Fibroblast of mammary gland (primary cell): ENCODE measurements at regions not wholly inside any gene's neighbourhood (a gene's known extent, or its start where the extent isn't known, plus 50 kb on each side); places are given as distances from the start of the nearest gene placed in this dataset.

Experiments
- DNase-seq: peaks from one replicate; pipeline ENCODE4 v3.0.0-alpha.2; 2010; ENCODE audit warnings: low read depth
- H3K4me3 ChIP-seq: 2 replicates; pipeline ENCODE4 v1.5.1; 2011; ENCODE audit warnings: low read depth, mild to moderate bottlenecking, low read length, moderate library complexity; ENCODE audit not compliant: control insufficient read depth
- TF ChIP-seq, protein P1 (sequence below): conservative IDR thresholded peaks from 2 replicates; pipeline ENCODE4 v1.5.1; 2011; ENCODE audit warnings: low read depth, low read length, inconsistent platforms; ENCODE audit not compliant: control insufficient read depth, insufficient read depth

DNA sequence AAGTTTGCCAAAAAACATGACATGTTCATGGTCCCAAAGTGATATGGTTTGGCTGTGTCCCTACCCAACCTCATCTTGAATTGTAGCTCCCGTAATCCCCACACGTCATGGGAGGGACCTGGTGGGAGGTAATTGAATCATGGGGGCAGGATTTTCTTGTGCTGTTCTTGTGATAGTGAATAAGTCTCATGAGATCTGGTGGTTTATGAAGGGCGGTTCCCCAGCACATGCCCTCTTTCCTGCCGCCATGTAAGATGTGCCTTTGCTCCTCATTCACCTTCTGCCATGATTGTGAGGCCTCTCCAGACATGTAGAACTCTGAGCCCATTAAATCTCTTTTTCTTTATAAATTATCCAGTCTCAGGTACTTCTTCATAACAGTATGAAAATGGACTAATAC, 322.1 kb downstream of the MED10 start:
- no peak overlapping the region for H3K4me3 ChIP-seq
- no peak for DNase-seq
- TF ChIP-seq, protein P1, sequence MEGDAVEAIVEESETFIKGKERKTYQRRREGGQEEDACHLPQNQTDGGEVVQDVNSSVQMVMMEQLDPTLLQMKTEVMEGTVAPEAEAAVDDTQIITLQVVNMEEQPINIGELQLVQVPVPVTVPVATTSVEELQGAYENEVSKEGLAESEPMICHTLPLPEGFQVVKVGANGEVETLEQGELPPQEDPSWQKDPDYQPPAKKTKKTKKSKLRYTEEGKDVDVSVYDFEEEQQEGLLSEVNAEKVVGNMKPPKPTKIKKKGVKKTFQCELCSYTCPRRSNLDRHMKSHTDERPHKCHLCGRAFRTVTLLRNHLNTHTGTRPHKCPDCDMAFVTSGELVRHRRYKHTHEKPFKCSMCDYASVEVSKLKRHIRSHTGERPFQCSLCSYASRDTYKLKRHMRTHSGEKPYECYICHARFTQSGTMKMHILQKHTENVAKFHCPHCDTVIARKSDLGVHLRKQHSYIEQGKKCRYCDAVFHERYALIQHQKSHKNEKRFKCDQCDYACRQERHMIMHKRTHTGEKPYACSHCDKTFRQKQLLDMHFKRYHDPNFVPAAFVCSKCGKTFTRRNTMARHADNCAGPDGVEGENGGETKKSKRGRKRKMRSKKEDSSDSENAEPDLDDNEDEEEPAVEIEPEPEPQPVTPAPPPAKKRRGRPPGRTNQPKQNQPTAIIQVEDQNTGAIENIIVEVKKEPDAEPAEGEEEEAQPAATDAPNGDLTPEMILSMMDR: no peak

- H3K4me3 ChIP-seq: no peak overlapping the region
- TF ChIP-seq, protein P1: no peak
- no peak for DNase-seq
Observed at GRCh38 chr5:6049662-6050061, 328.7 kb downstream of the MED10 start.

GRCh38 chr5:6048746-6049145, 329.6 kb downstream of the MED10 start:
- DNase-seq: no peak

GRCh38 chr5:6046296-6046967, 331.9 kb downstream of the MED10 start:
- H3K4me3 ChIP-seq: no peak overlapping the region
- DNase-seq: no peak
- TF ChIP-seq, protein P1: no peak

More at GRCh38 chr5:6048746-6049145, 329.6 kb downstream of the MED10 start:
- TF ChIP-seq, protein P1: no peak
- H3K4me3 ChIP-seq: no peak overlapping the region

- no peak for DNase-seq
- TF ChIP-seq, protein P1: no peak
Observed at GRCh38 chr5:6043491-6044310, 334.6 kb downstream of the MED10 start.

DNA sequence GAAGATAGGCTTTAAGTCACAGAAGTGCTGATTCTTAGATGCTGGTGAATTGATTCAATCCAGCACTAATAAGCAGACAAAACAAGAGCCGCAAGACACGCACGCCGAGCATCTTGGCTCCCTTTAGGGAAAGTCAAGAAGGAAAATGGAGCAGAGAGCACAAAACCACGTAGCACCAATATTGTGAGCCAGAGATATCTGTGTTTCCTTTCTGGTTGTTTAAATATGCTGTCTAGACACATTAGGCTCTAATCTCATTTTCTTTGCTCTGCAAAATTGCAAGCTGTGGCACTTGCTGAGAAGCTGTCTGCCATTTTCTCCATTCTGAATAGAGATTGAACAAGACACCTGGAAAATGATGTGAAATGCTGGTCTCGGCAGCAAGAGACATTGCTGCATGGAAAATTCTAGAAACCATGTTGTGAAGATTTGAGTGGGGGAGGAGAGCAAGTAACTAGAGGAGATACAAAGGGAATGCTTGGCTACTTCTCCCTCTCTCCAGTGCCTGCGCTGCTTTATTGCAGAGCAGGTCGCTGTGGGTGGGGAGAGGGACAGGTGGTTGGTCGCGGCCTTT, 336.3 kb downstream of the MED10 start:
- TF ChIP-seq, protein P1: no peak
- no peak for DNase-seq
- H3K4me3 ChIP-seq: no peak overlapping the region

More at GRCh38 chr5:6043491-6044310, 334.6 kb downstream of the MED10 start:
- H3K4me3 ChIP-seq: no peak overlapping the region
